ENCODE measurements at regions not wholly inside any gene's neighbourhood (a gene's known extent, or its start where the extent isn't known, plus 50 kb on each side); places are given as distances from the start of the nearest gene placed in this dataset.
"Not testable (repeated sequence)": the region's sequence is repeated elsewhere in the genome, so short reads cannot be mapped to it uniquely, and the experiment has no call there.

GRCh38 chr3:15993660-15994059, 180.8 kb upstream of the GALNT15 start:
- DNase-seq (ENCODE audit: low read depth) = not testable (repeated sequence)

GRCh38 chr3:15996496-15996895, 178.0 kb upstream of the GALNT15 start:
- not testable (repeated sequence) for DNase-seq (ENCODE audit: low read depth)

GRCh38 chr3:15997274-15997943, 177.1 kb upstream of the GALNT15 start:
- no peak for DNase-seq (ENCODE audit: low read depth)

GRCh38 chr3:15998911-15999310, 175.6 kb upstream of the GALNT15 start:
- no peak for DNase-seq (ENCODE audit: low read depth)

- DNase-seq (ENCODE audit: low read depth) = no peak
Measured at GRCh38 chr3:16004812-16005211, 169.7 kb upstream of the GALNT15 start.

GRCh38 chr3:16011376-16011775, 163.1 kb upstream of the GALNT15 start:
- DNase-seq (ENCODE audit: low read depth) = no peak

- no peak for DNase-seq (ENCODE audit: low read depth)
Measured at GRCh38 chr3:16012086-16012485, 162.4 kb upstream of the GALNT15 start.

- DNase-seq (ENCODE audit: low read depth) = no peak
Measured at GRCh38 chr3:16013568-16013967, 160.9 kb upstream of the GALNT15 start.

- not testable (repeated sequence) for DNase-seq (ENCODE audit: low read depth)
Measured at GRCh38 chr3:16021801-16022200, 152.7 kb upstream of the GALNT15 start.

GRCh38 chr3:16023881-16024280, 150.6 kb upstream of the GALNT15 start:
- DNase-seq (ENCODE audit: low read depth) = not testable (repeated sequence)

- no peak for DNase-seq (ENCODE audit: low read depth)
Measured at GRCh38 chr3:16024548-16024947, 149.9 kb upstream of the GALNT15 start.

- DNase-seq (ENCODE audit: low read depth) = no peak
Measured at GRCh38 chr3:16026753-16027152, 147.7 kb upstream of the GALNT15 start.

- DNase-seq (ENCODE audit: low read depth) = no peak
Measured at GRCh38 chr3:16028604-16029003, 145.9 kb upstream of the GALNT15 start.

GRCh38 chr3:16030342-16030741, 144.1 kb upstream of the GALNT15 start:
- no peak for DNase-seq (ENCODE audit: low read depth)

- DNase-seq (ENCODE audit: low read depth) = no peak
Measured at GRCh38 chr3:16031434-16031833, 143.0 kb upstream of the GALNT15 start.

GRCh38 chr3:16033889-16034687, 140.4 kb upstream of the GALNT15 start:
- DNase-seq (ENCODE audit: low read depth) = no peak

GRCh38 chr3:16040991-16041390, 133.5 kb upstream of the GALNT15 start:
- DNase-seq (ENCODE audit: low read depth) = no peak

- no peak for DNase-seq (ENCODE audit: low read depth)
Measured at GRCh38 chr3:16048435-16049318, 125.8 kb upstream of the GALNT15 start.

GRCh38 chr3:16050641-16051467, 123.6 kb upstream of the GALNT15 start:
- no peak for DNase-seq (ENCODE audit: low read depth)

GRCh38 chr3:16051691-16052090, 122.8 kb upstream of the GALNT15 start:
- DNase-seq (ENCODE audit: low read depth) = no peak

GRCh38 chr3:16052964-16053363, 121.5 kb upstream of the GALNT15 start:
- no peak for DNase-seq (ENCODE audit: low read depth)

GRCh38 chr3:16053794-16054193, 120.7 kb upstream of the GALNT15 start:
- DNase-seq (ENCODE audit: low read depth) = no peak
